Keratinocyte (primary cell): ENCODE measurements at regions not wholly inside any gene's neighbourhood (a gene's known extent, or its start where the extent isn't known, plus 50 kb on each side); places are given as distances from the start of the nearest gene placed in this dataset.

Source experiments
- DNase-seq: peaks from one replicate; pipeline ENCODE4 v3.0.0-alpha.2; 2011; ENCODE audit warnings: low read depth, missing footprints, low spot score
- FAIRE-seq: peaks from 2 replicates; lab custom pipeline; 2011; peaks lifted over from hg19 to GRCh38; lab: Jason Lieb, UNC
- H2AFZ ChIP-seq: 2 replicates; pipeline ENCODE4 v1.6.0; 2012; ENCODE audit warnings: low read length, control low read depth, inconsistent platforms; ENCODE audit not compliant: control insufficient read depth
- H3K27ac ChIP-seq: 2 replicates; pipeline ENCODE4 v1.5.1; 2011; ENCODE audit warnings: low read length; ENCODE audit not compliant: control insufficient read depth, insufficient read depth
- H3K27me3 ChIP-seq: 3 replicates; pipeline ENCODE4 v1.6.0; 2011; ENCODE audit warnings: low read length; ENCODE audit not compliant: control insufficient read depth, insufficient read depth; ENCODE audit errors: extremely low read depth
- H3K36me3 ChIP-seq, 2 experiments: 2 replicates in 1 of 2; 3 replicates in 1 of 2; pipeline ENCODE4 v1.5.1; 2011; ENCODE audit warnings: low read length in 2 of 2, mild to moderate bottlenecking in 1 of 2; ENCODE audit not compliant: control insufficient read depth in 2 of 2, insufficient read depth in 2 of 2; ENCODE audit errors: extremely low read depth in 1 of 2
- H3K4me1 ChIP-seq: 3 replicates; pipeline ENCODE4 v1.5.1; 2011; ENCODE audit warnings: low read length; ENCODE audit not compliant: control insufficient read depth, insufficient read depth; ENCODE audit errors: extremely low read depth
- H3K4me2 ChIP-seq: 3 replicates; pipeline ENCODE4 v1.6.0; 2011; ENCODE audit warnings: low read depth, low read length; ENCODE audit not compliant: control insufficient read depth, insufficient read depth; ENCODE audit errors: extremely low read depth
- H3K4me3 ChIP-seq, 3 experiments: fragments of 200-600 bp in 1 of 3; sonication (generic) in 1 of 3; 2 replicates in 2 of 3; 3 replicates in 1 of 3; pipeline ENCODE4 v1.5.1; 2011 to 2016; ENCODE audit warnings: low read length in 3 of 3, mild to moderate bottlenecking in 3 of 3, control low read depth in 2 of 3, inconsistent platforms in 1 of 3, low read depth in 1 of 3, mixed read lengths in 1 of 3, mixed run types in 1 of 3, moderate library complexity in 1 of 3; ENCODE audit not compliant: control insufficient read depth in 2 of 3, insufficient read depth in 2 of 3; ENCODE audit errors: extremely low read depth in 1 of 3
- H3K79me2 ChIP-seq: 2 replicates; pipeline ENCODE4 v1.6.0; 2012; ENCODE audit warnings: low read length; ENCODE audit not compliant: control insufficient read depth, insufficient read depth
- H3K9ac ChIP-seq: 3 replicates; pipeline ENCODE4 v1.6.0; 2011; ENCODE audit warnings: low read length; ENCODE audit not compliant: control insufficient read depth, insufficient read depth; ENCODE audit errors: extremely low read depth
- H3K9me1 ChIP-seq: 3 replicates; pipeline ENCODE4 v1.6.0; 2011; ENCODE audit warnings: low read length; ENCODE audit not compliant: control insufficient read depth, insufficient read depth; ENCODE audit errors: extremely low read depth
- H3K9me3 ChIP-seq: 2 replicates; pipeline ENCODE4 v1.5.1; 2012; ENCODE audit warnings: low read depth, low read length; ENCODE audit not compliant: control insufficient read depth
- H4K20me1 ChIP-seq: 3 replicates; pipeline ENCODE4 v1.6.0; 2011; ENCODE audit warnings: low read length; ENCODE audit not compliant: control insufficient read depth, insufficient read depth; ENCODE audit errors: extremely low read depth
- CTCF ChIP-seq, 3 experiments: IDR thresholded peaks in 1 of 3; conservative IDR thresholded peaks in 1 of 3; optimal IDR thresholded peaks in 1 of 3; 2 replicates in 2 of 3; 3 replicates in 1 of 3; pipeline versions ENCODE3 to v1.5.1; 2011; ENCODE audit warnings: low read length in 3 of 3, mild to moderate bottlenecking in 3 of 3, moderate library complexity in 2 of 3, control low read depth in 1 of 3, inconsistent platforms in 1 of 3; ENCODE audit not compliant: insufficient read depth in 2 of 3; ENCODE audit errors: extremely low read depth in 1 of 3
- EZH2 ChIP-seq: IDR thresholded peaks from one replicate; pipeline ENCODE4 v1.6.1; 2012; ENCODE audit warnings: inconsistent platforms, mild to moderate bottlenecking, low read length, moderate library complexity
- dilution Hi-C: fragments of 300-500 bp; cut with MboI; formaldehyde crosslinking; loops from one replicate; pipeline ENCODE4 v1.7.0; 2020; ENCODE audit warnings: low sequenced_read_pairs; ENCODE audit not compliant: extremely low pct_ligation_motif_present

- Histone ChIP-seq H3K79me2 (no peaks in the 10 kb centered on the region), H3K9me3 (no peaks in the 10 kb centered on the region), H2AFZ (no peak overlapping the region), H3K27me3 (no peaks in the 10 kb centered on the region), H4K20me1 (no peaks in the 10 kb centered on the region), H3K9ac (no peak overlapping the region), H3K4me2 (no peak overlapping the region), H3K9me1 (no peaks in the 10 kb centered on the region), H3K27ac (no peak overlapping the region), H3K4me3 (no peak overlapping the region), H3K4me1 (no peaks in the 10 kb centered on the region), H3K36me3 (no peaks in the 10 kb centered on the region)
- TF ChIP-seq CTCF (optimal IDR thresholded peaks at IDR 0.05 in 1 of 3, IDR thresholded peaks at IDR 0.05 in 1 of 3, conservative IDR thresholded peaks at IDR 0.05 in 1 of 3; ENCODE audit: extremely low read depth in 1 of 3, insufficient read depth in 2 of 3, low read length in 3 of 3) (no peak), EZH2 (no peak)
- DNase-seq (no peak), FAIRE-seq (no peak)
- dilution Hi-C loops: no loop called here
Observed at GRCh38 chr11:86124251-86125233, 55.7 kb upstream of the PICALM start.

- Histone ChIP-seq H3K9me1 (no peaks in the 10 kb centered on the region), H3K79me2 (no peaks in the 10 kb centered on the region), H3K9ac (no peak overlapping the region), H3K4me3 (no peak overlapping the region), H3K27ac (no peak overlapping the region), H3K36me3 (no peaks in the 10 kb centered on the region), H3K27me3 (no peaks in the 10 kb centered on the region), H2AFZ (no peak overlapping the region), H3K4me2 (no peak overlapping the region), H4K20me1 (no peaks in the 10 kb centered on the region), H3K9me3 (no peaks in the 10 kb centered on the region), H3K4me1 (peaks cover 1% of the 10 kb centered on the region)
- TF ChIP-seq EZH2: no peak
- no peak for TF ChIP-seq CTCF (optimal IDR thresholded peaks at IDR 0.05 in 1 of 3, IDR thresholded peaks at IDR 0.05 in 1 of 3, conservative IDR thresholded peaks at IDR 0.05 in 1 of 3; ENCODE audit: extremely low read depth in 1 of 3, insufficient read depth in 2 of 3, low read length in 3 of 3)
- dilution Hi-C loops: no loop called here
- DNase-seq (no peak), FAIRE-seq (no peak)
Observed at GRCh38 chr11:86122773-86123172, 53.9 kb upstream of the PICALM start.
